ENCODE measurements at regions not wholly inside any gene's neighbourhood (a gene's known extent, or its start where the extent isn't known, plus 50 kb on each side); places are given as distances from the start of the nearest gene placed in this dataset.

GRCh38 chr1:101365186-101365585, 128.4 kb downstream of the S1PR1 start:
- no peak for TF ChIP-seq CTCF (IDR thresholded peaks at IDR 0.05; ENCODE audit: low read depth, low read length)
- H3K4me1 ChIP-seq, result peaks cover 17% of the 10 kb centered on the region
- no peaks in the 10 kb centered on the region for H3K36me3 ChIP-seq
- H3K27me3 ChIP-seq, result no peaks in the 10 kb centered on the region
- H3K4me3 ChIP-seq (ENCODE audit: low read depth, low read length), result no peak overlapping the region
- DNase-seq, result no peak
- H3K9me3 ChIP-seq, result no peaks in the 10 kb centered on the region; the same call in 1 of the 2 replicates

- Histone ChIP-seq H3K9me3 (no peaks in the 10 kb centered on the region), H3K27me3 (no peaks in the 10 kb centered on the region), H3K36me3 (no peaks in the 10 kb centered on the region), H3K4me1 (peaks cover 17% of the 10 kb centered on the region), H3K4me3 (ENCODE audit: low read depth, low read length) (no peak overlapping the region)
- no peak for TF ChIP-seq CTCF (IDR thresholded peaks at IDR 0.05; ENCODE audit: low read depth, low read length)
- DNase-seq, result no peak
Observed at GRCh38 chr1:101365878-101366277, 129.1 kb downstream of the S1PR1 start.

GRCh38 chr1:101366513-101367215, 129.8 kb downstream of the S1PR1 start:
- H3K27me3 ChIP-seq, result no peaks in the 10 kb centered on the region
- H3K4me3 ChIP-seq (ENCODE audit: low read depth, low read length), result no peak overlapping the region
- H3K36me3 ChIP-seq, result no peaks in the 10 kb centered on the region
- H3K9me3 ChIP-seq, result no peaks in the 10 kb centered on the region
- H3K4me1 ChIP-seq, result peaks cover 17% of the 10 kb centered on the region
- TF ChIP-seq CTCF (IDR thresholded peaks at IDR 0.05; ENCODE audit: low read depth, low read length), result no peak
- DNase-seq, result no peak

- Histone ChIP-seq H3K4me1 (peaks cover 17% of the 10 kb centered on the region), H3K36me3 (no peaks in the 10 kb centered on the region), H3K9me3 (no peaks in the 10 kb centered on the region), H3K4me3 (ENCODE audit: low read depth, low read length) (no peak overlapping the region), H3K27me3 (no peaks in the 10 kb centered on the region)
- DNase-seq, result no peak
- no peak for TF ChIP-seq CTCF (IDR thresholded peaks at IDR 0.05; ENCODE audit: low read depth, low read length)
Observed at GRCh38 chr1:101367630-101368029, 130.8 kb downstream of the S1PR1 start.

- H3K4me3 ChIP-seq (ENCODE audit: low read depth, low read length), result no peak overlapping the region
- no peaks in the 10 kb centered on the region for H3K36me3 ChIP-seq
- no peaks in the 10 kb centered on the region for H3K9me3 ChIP-seq
- no peak for TF ChIP-seq CTCF (IDR thresholded peaks at IDR 0.05; ENCODE audit: low read depth, low read length)
- no peak for DNase-seq
- no peaks in the 10 kb centered on the region for H3K27me3 ChIP-seq
- peaks cover 17% of the 10 kb centered on the region for H3K4me1 ChIP-seq
Observed at GRCh38 chr1:101370488-101370887, 133.7 kb downstream of the S1PR1 start.

- H3K36me3 ChIP-seq, result no peaks in the 10 kb centered on the region
- H3K4me1 ChIP-seq, result peaks cover 19% of the 10 kb centered on the region
- no peaks in the 10 kb centered on the region for H3K27me3 ChIP-seq
- no peak for DNase-seq
- no peak overlapping the region for H3K4me3 ChIP-seq (ENCODE audit: low read depth, low read length)
- no peak for TF ChIP-seq CTCF (IDR thresholded peaks at IDR 0.05; ENCODE audit: low read depth, low read length)
- no peaks in the 10 kb centered on the region for H3K9me3 ChIP-seq
Observed at GRCh38 chr1:101371259-101371658, 134.4 kb downstream of the S1PR1 start.

Data from BE2C (cell line).